Trophoblast cell (in vitro differentiated cells and primary cell): ENCODE measurements at regions not wholly inside any gene's neighbourhood (a gene's known extent, or its start where the extent isn't known, plus 50 kb on each side); places are given as distances from the start of the nearest gene placed in this dataset.

ENCODE experiments used
- DNase-seq, 2 donors: peaks; one replicate each; pipeline ENCODE4 v3.0.0-alpha.2; 2016
- H2AFZ ChIP-seq: 2 replicates; pipeline ENCODE4 v1.6.1; 2013; ENCODE audit warnings: low read length, moderate library complexity, mild to moderate bottlenecking; ENCODE audit not compliant: insufficient read depth, poor library complexity
- H2AK5ac ChIP-seq: 2 replicates; pipeline ENCODE4 v1.6.1; 2013; ENCODE audit warnings: mild to moderate bottlenecking, low read length
- H2BK120ac ChIP-seq: 2 replicates; pipeline ENCODE4 v1.6.1; 2013; ENCODE audit warnings: low read length, mild to moderate bottlenecking, moderate library complexity; ENCODE audit not compliant: insufficient read depth, poor library complexity
- H2BK12ac ChIP-seq: 2 replicates; pipeline ENCODE4 v1.6.1; 2013; ENCODE audit warnings: mild to moderate bottlenecking, low read length, moderate library complexity
- H2BK5ac ChIP-seq: 2 replicates; pipeline ENCODE4 v1.6.1; 2013; ENCODE audit warnings: low read length, low read depth, moderate library complexity, mild to moderate bottlenecking; ENCODE audit not compliant: poor library complexity
- H3K14ac ChIP-seq: 2 replicates; pipeline ENCODE4 v1.6.1; 2013; ENCODE audit warnings: mild to moderate bottlenecking, low read length
- H3K18ac ChIP-seq: 2 replicates; pipeline ENCODE4 v1.6.1; 2013; ENCODE audit warnings: mild to moderate bottlenecking, low read length
- H3K23ac ChIP-seq: 2 replicates; pipeline ENCODE4 v1.6.1; 2013; ENCODE audit warnings: low read length
- H3K27ac ChIP-seq: 2 replicates; pipeline ENCODE4 v1.5.1; 2013; ENCODE audit warnings: low read depth, mild to moderate bottlenecking, inconsistent platforms, low read length, moderate library complexity
- H3K27me3 ChIP-seq: 2 replicates; pipeline ENCODE4 v1.6.1; 2013; ENCODE audit warnings: inconsistent platforms, mild to moderate bottlenecking, low read length, moderate library complexity; ENCODE audit not compliant: insufficient read depth
- H3K36me3 ChIP-seq, 2 experiments: 1 replicate in 1 of 2; 2 replicates in 1 of 2; pipeline ENCODE4 v1.6.1; 2013; ENCODE audit warnings: low read length in 2 of 2, mild to moderate bottlenecking in 2 of 2, moderate library complexity in 1 of 2; ENCODE audit not compliant: insufficient read depth in 2 of 2, control insufficient read depth in 1 of 2
- H3K4ac ChIP-seq: 2 replicates; pipeline ENCODE4 v1.6.1; 2013; ENCODE audit warnings: low read depth, mild to moderate bottlenecking, low read length, moderate library complexity
- H3K4me1 ChIP-seq, 2 experiments: 1 replicate in 1 of 2; 2 replicates in 1 of 2; pipeline ENCODE4 v1.6.1; 2013; ENCODE audit warnings: low read length in 2 of 2, mild to moderate bottlenecking in 2 of 2, moderate library complexity in 1 of 2; ENCODE audit not compliant: insufficient read depth in 2 of 2, control insufficient read depth in 1 of 2
- H3K4me2 ChIP-seq: 2 replicates; pipeline ENCODE4 v1.6.1; 2013; ENCODE audit warnings: inconsistent platforms, mild to moderate bottlenecking, low read length, moderate library complexity
- H3K4me3 ChIP-seq: 2 replicates; pipeline ENCODE4 v1.5.1; 2013; ENCODE audit warnings: mild to moderate bottlenecking, low read depth, low read length, inconsistent platforms
- H3K79me1 ChIP-seq: one replicate; pipeline ENCODE4 v1.6.1; 2013; ENCODE audit warnings: low read length
- H3K79me2 ChIP-seq: 2 replicates; pipeline ENCODE4 v1.6.1; 2013; ENCODE audit warnings: low read length, mild to moderate bottlenecking; ENCODE audit not compliant: control insufficient read depth, insufficient read depth, poor library complexity
- H3K9ac ChIP-seq: 2 replicates; pipeline ENCODE4 v1.6.1; 2013; ENCODE audit warnings: mild to moderate bottlenecking, low read length
- H3K9me3 ChIP-seq: 2 replicates; pipeline ENCODE4 v1.6.1; 2013; ENCODE audit warnings: low read depth, mild to moderate bottlenecking, control low read depth, inconsistent platforms, low read length; ENCODE audit not compliant: insufficient read depth
- H4K12ac ChIP-seq: 2 replicates; pipeline ENCODE4 v1.6.1; 2013; ENCODE audit warnings: low read depth, mild to moderate bottlenecking, low read length, moderate library complexity
- H4K8ac ChIP-seq: 2 replicates; pipeline ENCODE4 v1.6.1; 2013; ENCODE audit warnings: low read depth, mild to moderate bottlenecking, low read length, moderate library complexity
- H4K91ac ChIP-seq: one replicate; pipeline ENCODE4 v1.6.1; 2013; ENCODE audit warnings: low read depth, mild to moderate bottlenecking, low read length, moderate library complexity
- WGBS: extraction: QIAGEN DNeasy Blood & Tissue Kit; methylation state at CpG from one replicate; pipeline ENCODE4 v1.1.7; 2013; ENCODE audit warnings: missing lambda C conversion rate; ENCODE audit not compliant: insufficient read length, insufficient coverage; ENCODE audit errors: extremely low coverage; 5-methylcytosine and 5-hydroxymethylcytosine counted together

DNA sequence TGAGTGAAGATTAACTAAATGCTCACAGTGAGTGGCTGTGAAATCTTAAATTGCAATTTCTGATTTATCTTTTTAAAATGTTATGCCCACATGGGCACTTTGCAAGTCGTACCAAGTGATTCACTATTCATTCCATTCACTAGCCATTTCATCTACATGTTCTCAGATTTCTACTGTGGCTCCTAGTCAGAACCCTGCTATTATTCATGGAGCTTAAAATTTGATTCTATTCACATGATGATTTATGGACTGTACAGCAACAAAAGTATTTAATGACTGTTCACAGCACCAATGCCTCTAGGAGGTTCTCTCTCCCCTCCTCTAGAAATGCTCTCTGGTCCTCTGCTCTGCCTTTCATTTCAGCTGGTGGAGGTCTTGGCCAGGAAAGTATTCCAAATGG is 133.5 kb upstream of the MAP3K7 start:
- Histone ChIP-seq H2BK12ac (no peak overlapping the region), H3K18ac (no peak overlapping the region), H2AK5ac (no peak overlapping the region), H3K4me3 (no peak overlapping the region), H3K9me3 (no peaks in the 10 kb centered on the region), H2BK5ac (no peak overlapping the region), H3K4ac (no peak overlapping the region), H3K4me2 (no peak overlapping the region), H3K27me3 (no peaks in the 10 kb centered on the region), H4K8ac (no peak overlapping the region), H2AFZ (no peak overlapping the region), H3K9ac (no peak overlapping the region), H3K14ac (no peak overlapping the region), H3K79me2 (no peaks in the 10 kb centered on the region), H3K27ac (no peak overlapping the region), H4K91ac (no peak overlapping the region), H4K12ac (no peak overlapping the region), H2BK120ac (no peak overlapping the region), H3K23ac (no peak overlapping the region), H3K36me3 (no peaks in the 10 kb centered on the region), H3K4me1 (no peaks in the 10 kb centered on the region), H3K79me1 (no peaks in the 10 kb centered on the region)
- no CpG with 5 or more reads among the region's 1 CpG for WGBS
- DNase-seq = no peak

DNA sequence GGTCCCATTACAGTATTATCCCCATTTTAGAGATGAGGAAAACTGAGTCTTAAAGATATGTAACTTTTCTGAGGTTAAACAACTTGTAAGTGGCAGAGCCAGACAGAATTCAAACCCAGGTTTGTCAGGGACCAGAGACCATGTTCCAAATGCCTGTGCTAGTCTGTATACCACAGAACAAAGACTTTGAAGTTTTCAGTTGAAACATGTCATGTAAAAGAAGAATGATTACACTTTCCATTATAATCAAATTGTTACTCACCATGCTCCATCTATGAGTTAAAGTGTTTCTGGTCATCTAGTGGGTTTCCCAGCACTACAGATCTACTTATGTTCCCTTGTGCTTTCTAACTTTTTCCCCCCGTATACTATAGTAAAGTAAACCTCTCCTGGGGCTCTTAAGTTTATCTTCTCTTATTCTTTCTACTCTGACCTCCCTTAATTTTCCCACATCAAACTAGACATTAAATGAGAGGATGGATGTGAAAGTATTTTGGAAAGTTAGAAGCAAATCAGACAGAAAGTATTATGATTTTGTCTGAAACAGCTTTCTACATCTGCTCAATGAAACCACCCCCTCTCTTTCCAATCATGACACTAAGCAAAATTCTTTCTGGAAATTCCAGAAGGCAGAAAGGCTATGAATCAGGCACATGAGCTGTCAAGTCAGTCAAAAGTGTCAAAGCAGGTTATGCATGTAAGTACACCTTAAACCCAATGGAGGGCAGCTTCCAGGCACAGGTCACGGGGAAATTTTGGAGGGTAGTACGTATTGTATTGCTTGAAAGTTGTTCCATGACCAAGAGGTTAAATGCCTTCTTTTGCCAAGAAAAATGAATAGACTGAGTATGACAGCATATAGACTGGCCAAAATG is 132.7 kb upstream of the MAP3K7 start:
- H3K79me1 ChIP-seq = no peaks in the 10 kb centered on the region
- no CpG with 5 or more reads among the region's 3 CpGs for WGBS
- H3K4me1 ChIP-seq = no peaks in the 10 kb centered on the region
- H2AFZ ChIP-seq = no peak overlapping the region
- H2BK120ac ChIP-seq = no peak overlapping the region
- no peak overlapping the region for H3K27ac ChIP-seq
- H3K4me3 ChIP-seq = no peak overlapping the region
- H3K36me3 ChIP-seq = no peaks in the 10 kb centered on the region
- H4K12ac ChIP-seq = no peak overlapping the region
- no peak overlapping the region for H3K4me2 ChIP-seq
- no peaks in the 10 kb centered on the region for H3K79me2 ChIP-seq
- peak; percentile 5 to 35 for DNase-seq
- H3K9me3 ChIP-seq = no peaks in the 10 kb centered on the region
- H2BK12ac ChIP-seq = no peak overlapping the region
- H3K27me3 ChIP-seq = no peaks in the 10 kb centered on the region
- H4K91ac ChIP-seq = no peak overlapping the region
- no peak overlapping the region for H4K8ac ChIP-seq
- H3K9ac ChIP-seq = no peak overlapping the region
- H3K14ac ChIP-seq = no peak overlapping the region
- no peak overlapping the region for H3K18ac ChIP-seq
- no peak overlapping the region for H3K4ac ChIP-seq
- no peak overlapping the region for H2AK5ac ChIP-seq
- no peak overlapping the region for H2BK5ac ChIP-seq
- H3K23ac ChIP-seq = no peak overlapping the region

DNA sequence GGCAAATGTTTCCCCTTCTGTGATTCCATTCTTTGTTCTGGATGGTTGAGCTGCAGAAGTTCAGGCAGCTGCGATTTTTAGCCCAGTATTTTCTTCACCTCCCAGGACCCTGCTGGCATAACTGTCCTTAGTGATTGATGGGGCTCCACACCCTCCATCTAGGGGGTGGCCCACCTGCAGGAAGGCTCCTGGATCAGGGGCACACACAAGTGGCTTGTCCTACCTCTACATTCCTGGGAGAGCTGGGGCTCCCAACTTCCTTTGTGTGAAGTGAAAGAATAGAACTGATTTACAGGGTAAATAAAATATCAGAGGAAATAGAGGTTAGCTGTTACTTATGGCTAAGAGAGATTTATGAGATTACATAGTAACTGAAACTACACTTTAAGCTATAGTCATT is 129.5 kb upstream of the MAP3K7 start:
- H3K36me3 ChIP-seq = no peaks in the 10 kb centered on the region
- H3K79me2 ChIP-seq = no peaks in the 10 kb centered on the region
- H3K79me1 ChIP-seq = no peaks in the 10 kb centered on the region
- no peak overlapping the region for H3K18ac ChIP-seq
- H3K4ac ChIP-seq = no peak overlapping the region
- no peak overlapping the region for H2BK5ac ChIP-seq
- H2BK120ac ChIP-seq = no peak overlapping the region
- no peak overlapping the region for H2AFZ ChIP-seq
- H2AK5ac ChIP-seq = no peak overlapping the region
- H3K4me1 ChIP-seq = no peaks in the 10 kb centered on the region
- WGBS = no CpG with 5 or more reads among the region's 1 CpG
- no peak overlapping the region for H3K4me2 ChIP-seq
- no peak for DNase-seq
- H3K9me3 ChIP-seq = no peaks in the 10 kb centered on the region
- H3K27me3 ChIP-seq = no peaks in the 10 kb centered on the region
- H3K14ac ChIP-seq = no peak overlapping the region
- H4K91ac ChIP-seq = no peak overlapping the region
- H2BK12ac ChIP-seq = no peak overlapping the region
- H3K9ac ChIP-seq = no peak overlapping the region
- no peak overlapping the region for H4K8ac ChIP-seq
- no peak overlapping the region for H3K23ac ChIP-seq
- H3K4me3 ChIP-seq = no peak overlapping the region
- no peak overlapping the region for H3K27ac ChIP-seq
- H4K12ac ChIP-seq = no peak overlapping the region

DNA sequence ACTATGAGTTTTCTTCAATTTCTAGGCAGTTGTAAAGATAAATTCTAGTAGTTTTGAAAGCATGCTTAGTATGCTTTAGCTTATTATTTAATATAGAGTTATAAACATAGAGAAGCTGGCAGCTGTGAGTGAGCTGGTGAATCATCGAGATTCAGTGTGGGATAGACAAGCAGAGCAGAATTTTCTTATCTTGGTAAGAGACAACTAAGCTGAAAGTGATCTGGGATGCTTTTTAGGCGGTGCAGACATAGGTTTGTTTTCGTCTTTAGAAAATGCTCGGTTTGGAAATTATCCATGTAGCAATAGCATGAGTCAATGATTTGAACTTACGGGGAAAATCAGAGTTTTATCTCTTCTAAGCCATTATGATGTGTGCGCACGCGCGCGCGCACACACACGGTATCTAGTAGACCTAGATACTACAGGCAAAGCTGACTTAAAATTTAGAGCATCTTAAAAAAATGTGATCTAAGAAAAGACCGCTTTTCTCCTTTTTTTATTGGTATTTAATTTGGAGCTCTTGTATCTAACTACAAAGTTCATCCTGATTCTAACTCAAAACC is 128.3 kb upstream of the MAP3K7 start:
- Histone ChIP-seq H3K18ac (no peak overlapping the region), H3K4me1 (no peaks in the 10 kb centered on the region), H3K4me3 (no peak overlapping the region), H3K27ac (no peak overlapping the region), H2AFZ (no peak overlapping the region), H4K91ac (no peak overlapping the region), H3K79me2 (no peaks in the 10 kb centered on the region), H4K12ac (no peak overlapping the region), H2BK12ac (no peak overlapping the region), H3K79me1 (no peaks in the 10 kb centered on the region), H2AK5ac (no peak overlapping the region), H4K8ac (no peak overlapping the region), H2BK120ac (no peak overlapping the region), H2BK5ac (no peak overlapping the region), H3K36me3 (no peaks in the 10 kb centered on the region), H3K27me3 (no peaks in the 10 kb centered on the region), H3K23ac (no peak overlapping the region), H3K4ac (no peak overlapping the region), H3K14ac (no peak overlapping the region), H3K4me2 (no peak overlapping the region), H3K9ac (no peak overlapping the region), H3K9me3 (no peaks in the 10 kb centered on the region)
- DNase-seq = peak in 1 of 2 donors; percentile 8
- WGBS = no CpG with 5 or more reads among the region's 13 CpGs
